Hepatocyte (in vitro differentiated cells): ENCODE measurements at regions not wholly inside any gene's neighbourhood (a gene's known extent, or its start where the extent isn't known, plus 50 kb on each side); places are given as distances from the start of the nearest gene placed in this dataset.

Experiments used
- DNase-seq: peaks from one replicate; pipeline ENCODE4 v3.0.0-alpha.2; 2016; ENCODE audit warnings: low spot score
- H2AFZ ChIP-seq: fragments of 200-600 bp; sonication (generic); 2 replicates; pipeline ENCODE4 v1.6.0; 2016; ENCODE audit warnings: antibody characterized with exemption, mild to moderate bottlenecking
- H3K27ac ChIP-seq: fragments of 200-600 bp; sonication (generic); 2 replicates; pipeline ENCODE4 v1.5.1; 2016; ENCODE audit warnings: mild to moderate bottlenecking
- H3K27me3 ChIP-seq: fragments of 200-600 bp; sonication (generic); 2 replicates; pipeline ENCODE4 v1.6.1; 2016
- H3K36me3 ChIP-seq: fragments of 200-600 bp; sonication (generic); replicated peaks from 2 replicates; pipeline ENCODE4 v1.5.1; 2016; ENCODE audit warnings: low read depth; ENCODE audit not compliant: insufficient read depth
- H3K4me1 ChIP-seq: fragments of 200-600 bp; sonication (generic); 2 replicates; pipeline ENCODE4 v1.5.1; 2016; ENCODE audit warnings: mild to moderate bottlenecking, moderate library complexity; ENCODE audit not compliant: insufficient read depth
- H3K4me2 ChIP-seq: fragments of 200-600 bp; sonication (generic); 2 replicates; pipeline ENCODE4 v1.6.0; 2016
- H3K4me3 ChIP-seq: fragments of 200-600 bp; sonication (generic); 2 replicates; pipeline ENCODE4 v1.5.1; 2016; ENCODE audit warnings: mild to moderate bottlenecking
- H3K79me2 ChIP-seq: fragments of 200-600 bp; sonication (generic); 2 replicates; pipeline ENCODE4 v1.6.0; 2017; ENCODE audit warnings: mild to moderate bottlenecking
- H3K9me2 ChIP-seq: fragments of 200-600 bp; sonication (generic); replicated peaks from 2 replicates; pipeline ENCODE4 v1.6.0; 2017; ENCODE audit warnings: mild to moderate bottlenecking; ENCODE audit not compliant: insufficient read depth
- H3K9me3 ChIP-seq: fragments of 200-600 bp; sonication (generic); 2 replicates; pipeline ENCODE4 v1.5.1; 2016; ENCODE audit warnings: low read depth, mild to moderate bottlenecking
- H4K20me1 ChIP-seq: fragments of 200-600 bp; sonication (generic); 2 replicates; pipeline ENCODE4 v1.6.0; 2016; ENCODE audit warnings: mild to moderate bottlenecking; ENCODE audit not compliant: insufficient read depth, poor library complexity, severe bottlenecking
- EZH2 ChIP-seq: fragments of 200-600 bp; sonication (generic); IDR thresholded peaks from 2 replicates; pipeline ENCODE4 v1.6.1; 2016; ENCODE audit warnings: antibody characterized with exemption, mild to moderate bottlenecking, borderline replicate concordance
- EZH2phosphoT487 ChIP-seq: fragments of 200-600 bp; sonication (generic); IDR thresholded peaks from one replicate; pipeline ENCODE4 v1.6.1; 2018; ENCODE audit warnings: antibody characterized with exemption, mild to moderate bottlenecking, low read depth, moderate library complexity; ENCODE audit not compliant: unreplicated experiment, severe bottlenecking
- WGBS: methylation state at CpG from one replicate; pipeline ENCODE4 v1.1.6; 2016; ENCODE audit warnings: low lambda C conversion rate; ENCODE audit errors: missing lambda C conversion rate; 5-methylcytosine and 5-hydroxymethylcytosine counted together
- TF ChIP-seq, protein P1 (sequence below): fragments of 200-600 bp; sonication (generic); IDR thresholded peaks from 2 replicates; pipeline ENCODE4 v1.5.1; 2016; ENCODE audit warnings: antibody characterized with exemption, mild to moderate bottlenecking; ENCODE audit not compliant: poor library complexity

DNA sequence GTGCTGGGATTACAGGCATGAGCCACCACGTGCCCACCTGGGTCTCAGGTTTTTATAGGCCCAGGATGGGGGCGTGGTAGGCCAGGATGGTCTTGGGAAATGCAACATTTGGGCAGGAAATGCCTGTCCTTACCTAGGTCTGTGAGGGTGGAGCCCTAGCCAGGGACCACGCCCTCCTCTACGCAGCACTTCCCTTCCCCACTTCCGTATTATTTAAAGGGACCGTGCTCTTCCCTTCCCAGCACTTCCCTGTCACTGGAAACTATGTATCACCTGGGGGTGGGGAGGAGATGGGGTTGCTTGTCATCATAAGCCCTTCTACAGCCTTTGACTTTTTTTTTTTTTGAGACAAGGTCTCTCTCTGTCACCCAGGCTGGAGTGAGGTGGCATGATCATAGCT is 238.9 kb upstream of the NLRP1 start:
- no peaks in the 10 kb centered on the region for H3K79me2 ChIP-seq
- H3K9me2 ChIP-seq, result no peaks in the 10 kb centered on the region
- 78% methylated on average over 6 of the region's 6 CpGs for WGBS
- no peaks in the 10 kb centered on the region for H3K36me3 ChIP-seq
- no peaks in the 10 kb centered on the region for H3K27me3 ChIP-seq
- no peak for TF ChIP-seq EZH2phosphoT487
- TF ChIP-seq EZH2, result no peak
- TF ChIP-seq, protein P1, sequence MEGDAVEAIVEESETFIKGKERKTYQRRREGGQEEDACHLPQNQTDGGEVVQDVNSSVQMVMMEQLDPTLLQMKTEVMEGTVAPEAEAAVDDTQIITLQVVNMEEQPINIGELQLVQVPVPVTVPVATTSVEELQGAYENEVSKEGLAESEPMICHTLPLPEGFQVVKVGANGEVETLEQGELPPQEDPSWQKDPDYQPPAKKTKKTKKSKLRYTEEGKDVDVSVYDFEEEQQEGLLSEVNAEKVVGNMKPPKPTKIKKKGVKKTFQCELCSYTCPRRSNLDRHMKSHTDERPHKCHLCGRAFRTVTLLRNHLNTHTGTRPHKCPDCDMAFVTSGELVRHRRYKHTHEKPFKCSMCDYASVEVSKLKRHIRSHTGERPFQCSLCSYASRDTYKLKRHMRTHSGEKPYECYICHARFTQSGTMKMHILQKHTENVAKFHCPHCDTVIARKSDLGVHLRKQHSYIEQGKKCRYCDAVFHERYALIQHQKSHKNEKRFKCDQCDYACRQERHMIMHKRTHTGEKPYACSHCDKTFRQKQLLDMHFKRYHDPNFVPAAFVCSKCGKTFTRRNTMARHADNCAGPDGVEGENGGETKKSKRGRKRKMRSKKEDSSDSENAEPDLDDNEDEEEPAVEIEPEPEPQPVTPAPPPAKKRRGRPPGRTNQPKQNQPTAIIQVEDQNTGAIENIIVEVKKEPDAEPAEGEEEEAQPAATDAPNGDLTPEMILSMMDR, result no peak
- H3K4me2 ChIP-seq, result no peak overlapping the region
- peaks cover 3% of the 10 kb centered on the region for H3K9me3 ChIP-seq
- H2AFZ ChIP-seq, result no peak overlapping the region
- no peaks in the 10 kb centered on the region for H4K20me1 ChIP-seq
- H3K4me1 ChIP-seq, result no peaks in the 10 kb centered on the region
- no peak overlapping the region for H3K27ac ChIP-seq
- no peak for DNase-seq
- H3K4me3 ChIP-seq, result no peak overlapping the region

GRCh38 chr17:5825717-5826330 is 241.5 kb upstream of the NLRP1 start:
- DNase-seq, result no peak

GRCh38 chr17:5826384-5826783 is 242.1 kb upstream of the NLRP1 start:
- no peak overlapping the region for H2AFZ ChIP-seq
- TF ChIP-seq EZH2, result no peak
- no peak for TF ChIP-seq EZH2phosphoT487
- TF ChIP-seq, protein P1, result no peak
- H3K4me2 ChIP-seq, result no peak overlapping the region
- no peak for DNase-seq
- peaks cover 3% of the 10 kb centered on the region for H3K9me3 ChIP-seq
- no peaks in the 10 kb centered on the region for H4K20me1 ChIP-seq
- H3K4me3 ChIP-seq, result no peak overlapping the region
- no peaks in the 10 kb centered on the region for H3K79me2 ChIP-seq
- WGBS, result 49% methylated on average over 2 of the region's 2 CpGs
- H3K36me3 ChIP-seq, result no peaks in the 10 kb centered on the region
- H3K27ac ChIP-seq, result no peak overlapping the region
- no peaks in the 10 kb centered on the region for H3K27me3 ChIP-seq
- no peaks in the 10 kb centered on the region for H3K9me2 ChIP-seq
- no peaks in the 10 kb centered on the region for H3K4me1 ChIP-seq

More at GRCh38 chr17:5825717-5826330, 241.5 kb upstream of the NLRP1 start:
- peaks cover 3% of the 10 kb centered on the region for H3K9me3 ChIP-seq
- H3K4me2 ChIP-seq, result no peak overlapping the region
- H3K79me2 ChIP-seq, result no peaks in the 10 kb centered on the region
- H2AFZ ChIP-seq, result no peak overlapping the region
- WGBS, result 80% methylated on average over 11 of the region's 11 CpGs
- H3K27ac ChIP-seq, result no peak overlapping the region
- no peaks in the 10 kb centered on the region for H3K9me2 ChIP-seq
- H3K36me3 ChIP-seq, result no peaks in the 10 kb centered on the region
- no peaks in the 10 kb centered on the region for H3K4me1 ChIP-seq
- no peak overlapping the region for H3K4me3 ChIP-seq
- no peaks in the 10 kb centered on the region for H4K20me1 ChIP-seq
- no peaks in the 10 kb centered on the region for H3K27me3 ChIP-seq
- TF ChIP-seq EZH2, result no peak
- TF ChIP-seq, protein P1, result no peak
- no peak for TF ChIP-seq EZH2phosphoT487

GRCh38 chr17:5830921-5831320 is 239.3 kb upstream of the WSCD1 start:
- WGBS, result 75% methylated on average over 4 of the region's 4 CpGs
- TF ChIP-seq, protein P1, result no peak
- TF ChIP-seq EZH2 (no peak), EZH2phosphoT487 (no peak)

More at GRCh38 chr17:5830921-5831320, 239.3 kb upstream of the WSCD1 start:
- Histone ChIP-seq H3K79me2 (no peaks in the 10 kb centered on the region), H3K9me3 (peaks cover 3% of the 10 kb centered on the region), H3K9me2 (no peaks in the 10 kb centered on the region), H3K27ac (no peak overlapping the region), H4K20me1 (no peaks in the 10 kb centered on the region), H2AFZ (no peak overlapping the region), H3K4me3 (no peak overlapping the region), H3K27me3 (no peaks in the 10 kb centered on the region), H3K4me1 (no peaks in the 10 kb centered on the region), H3K4me2 (no peak overlapping the region), H3K36me3 (no peaks in the 10 kb centered on the region)
- no peak for DNase-seq
